NCI-H1694 (cell line): ENCODE measurements at regions not wholly inside any gene's neighbourhood (a gene's known extent, or its start where the extent isn't known, plus 50 kb on each side); places are given as distances from the start of the nearest gene placed in this dataset.
"Not testable (repeated sequence)": the region's sequence is repeated elsewhere in the genome, so short reads cannot be mapped to it uniquely, and the experiment has no call there.

Source experiments
- DNase-seq: peaks from one replicate; lab custom pipeline; 2025; lab: John Stamatoyannopoulos, UW

- no peak for DNase-seq
Observed at GRCh38 chr12:75943730-75944096, 87.9 kb downstream of the PHLDA1 start.

GRCh38 chr12:75941661-75942060 is 89.9 kb downstream of the PHLDA1 start:
- not testable (repeated sequence) for DNase-seq

GRCh38 chr12:75939016-75939642 is 92.4 kb downstream of the PHLDA1 start:
- no peak for DNase-seq

GRCh38 chr12:75938189-75938588 is 93.4 kb downstream of the PHLDA1 start:
- DNase-seq = no peak

GRCh38 chr12:75937486-75937885 is 94.1 kb downstream of the PHLDA1 start:
- no peak for DNase-seq

- no peak for DNase-seq
Observed at GRCh38 chr12:75936515-75937440, 94.8 kb downstream of the PHLDA1 start.

- no peak for DNase-seq
Observed at GRCh38 chr12:75935539-75936242, 95.9 kb downstream of the PHLDA1 start.

- no peak for DNase-seq
Observed at GRCh38 chr12:75933101-75933500, 98.5 kb downstream of the PHLDA1 start.

- DNase-seq = no peak
Observed at GRCh38 chr12:75932241-75932640, 99.3 kb downstream of the PHLDA1 start.

- no peak for DNase-seq
Observed at GRCh38 chr12:75923964-75924666, 107.5 kb downstream of the PHLDA1 start.

- no peak for DNase-seq
Observed at GRCh38 chr12:75922944-75923642, 108.5 kb downstream of the PHLDA1 start.

- DNase-seq = no peak
Observed at GRCh38 chr12:75921622-75922289, 109.8 kb downstream of the PHLDA1 start.

GRCh38 chr12:75917715-75918114 is 113.9 kb downstream of the PHLDA1 start:
- no peak for DNase-seq

GRCh38 chr12:75917083-75917482 is 114.5 kb downstream of the PHLDA1 start:
- no peak for DNase-seq

GRCh38 chr12:75913502-75914351 is 117.8 kb downstream of the PHLDA1 start:
- DNase-seq = peak; percentile 74

- DNase-seq = no peak
Observed at GRCh38 chr12:75909714-75910656, 121.6 kb downstream of the PHLDA1 start.

- peak; percentile 84 for DNase-seq
Observed at GRCh38 chr12:75908961-75909605, 122.5 kb downstream of the PHLDA1 start.

GRCh38 chr12:75905922-75906321 is 125.7 kb downstream of the PHLDA1 start:
- no peak for DNase-seq
